Smooth muscle cell (in vitro differentiated cells): ENCODE measurements at regions not wholly inside any gene's neighbourhood (a gene's known extent, or its start where the extent isn't known, plus 50 kb on each side); places are given as distances from the start of the nearest gene placed in this dataset.
A peak's percentile ranks its signal among the peaks of the same experiment; 100 is the strongest.

Source experiments
- DNase-seq: peaks from one replicate; lab custom pipeline; 2025; ENCODE audit not compliant: unreplicated experiment; lab: John Stamatoyannopoulos, UW
- H2AFZ ChIP-seq: fragments of 200-600 bp; sonication (generic); 2 replicates; pipeline ENCODE4 v1.6.0; 2016; ENCODE audit warnings: antibody characterized with exemption, low read depth, mild to moderate bottlenecking
- H3F3A ChIP-seq: fragments of 200-600 bp; sonication (generic); 2 replicates; pipeline ENCODE4 v1.6.0; 2017; ENCODE audit warnings: antibody characterized with exemption, low read depth
- H3K27ac ChIP-seq: fragments of 200-600 bp; sonication (generic); 2 replicates; pipeline ENCODE4 v1.5.1; 2016; ENCODE audit warnings: low read depth, mild to moderate bottlenecking
- H3K27me3 ChIP-seq: fragments of 200-600 bp; sonication (generic); 2 replicates; pipeline ENCODE4 v1.6.1; 2016; ENCODE audit warnings: low read depth, mild to moderate bottlenecking
- H3K36me3 ChIP-seq: fragments of 200-600 bp; sonication (generic); 2 replicates; pipeline ENCODE4 v1.5.1; 2016; ENCODE audit warnings: low read depth
- H3K4me1 ChIP-seq: fragments of 200-600 bp; sonication (generic); 2 replicates; pipeline ENCODE4 v1.5.1; 2016; ENCODE audit warnings: low read depth
- H3K4me2 ChIP-seq: fragments of 200-600 bp; sonication (generic); 2 replicates; pipeline ENCODE4 v1.6.0; 2016; ENCODE audit warnings: mild to moderate bottlenecking
- H3K4me3 ChIP-seq: fragments of 200-600 bp; sonication (generic); 2 replicates; pipeline ENCODE4 v1.5.1; 2016; ENCODE audit warnings: mild to moderate bottlenecking
- H3K79me2 ChIP-seq: fragments of 200-600 bp; sonication (generic); 2 replicates; pipeline ENCODE4 v1.6.0; 2016; ENCODE audit warnings: low read depth, mild to moderate bottlenecking
- H3K9ac ChIP-seq: fragments of 200-600 bp; sonication (generic); 2 replicates; pipeline ENCODE4 v1.6.0; 2016; ENCODE audit warnings: low read depth
- H3K9me3 ChIP-seq: fragments of 200-600 bp; sonication (generic); replicated peaks from 2 replicates; pipeline ENCODE4 v1.5.1; 2016; ENCODE audit warnings: low read depth
- H4K20me1 ChIP-seq: fragments of 200-600 bp; sonication (generic); 2 replicates; pipeline ENCODE4 v1.6.0; 2016; ENCODE audit warnings: low read depth
- CTCF ChIP-seq: fragments of 200-600 bp; sonication (generic); IDR thresholded peaks from 2 replicates; pipeline ENCODE4 v1.5.1; 2017; ENCODE audit warnings: borderline replicate concordance, mild to moderate bottlenecking, antibody characterized with exemption; ENCODE audit not compliant: insufficient read depth, poor library complexity, severe bottlenecking
- WGBS: methylation state at CpG from one replicate; pipeline ENCODE4 v1.1.7; 2016; ENCODE audit warnings: low lambda C conversion rate; 5-methylcytosine and 5-hydroxymethylcytosine counted together

- H3K27ac ChIP-seq = peak overlapping the region; percentile 99
These were observed 150.7 kb downstream of the TOMM20 start for GRCh38 chr1:234977875-234978396.

DNA sequence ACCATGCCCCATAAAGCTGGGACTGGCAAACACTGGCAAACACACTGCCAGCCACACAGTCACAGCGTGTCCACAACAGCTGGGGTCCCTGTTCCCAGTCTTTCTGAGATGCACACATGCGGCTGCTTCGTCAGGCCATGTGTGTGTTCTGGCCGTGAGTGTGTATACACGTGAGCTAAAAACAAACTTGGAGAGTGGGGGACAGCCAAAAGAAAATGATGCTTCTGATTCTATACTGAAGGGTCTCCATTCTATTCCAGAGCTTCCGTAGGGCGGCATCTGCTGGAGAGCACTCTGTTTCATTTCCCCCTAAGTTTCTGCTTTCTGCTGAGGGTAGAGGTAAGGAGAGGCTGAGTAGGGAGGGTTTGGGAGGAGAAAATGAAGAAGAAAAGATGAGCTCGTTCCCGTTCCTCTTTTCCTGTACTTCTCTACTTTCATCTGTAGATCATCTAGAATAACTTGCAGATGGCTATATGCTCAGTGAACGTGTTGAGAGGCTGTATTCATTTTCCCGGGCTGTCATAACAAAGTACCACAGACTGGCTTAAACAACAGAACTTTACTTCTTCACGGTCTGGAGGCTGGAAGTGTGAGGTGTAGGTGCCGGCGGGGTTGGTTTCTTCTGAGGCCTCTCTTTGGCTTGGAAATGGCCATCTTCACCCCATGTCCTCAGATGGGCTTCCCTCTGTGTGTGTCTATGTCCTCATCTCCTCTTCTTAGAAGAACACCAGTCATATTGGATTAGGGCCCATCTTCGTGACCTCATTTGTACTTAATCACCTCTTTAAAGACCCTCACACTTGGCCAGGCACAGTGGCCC, 151.6 kb downstream of the TOMM20 start:
- Histone ChIP-seq H3K9me3 (no peaks in the 10 kb centered on the region), H3K27ac (peak overlapping the region; percentile 99), H3F3A (peaks cover 51% of the 10 kb centered on the region), H3K4me2 (no peak overlapping the region), H3K9ac (no peak overlapping the region), H3K79me2 (no peaks in the 10 kb centered on the region), H4K20me1 (no peaks in the 10 kb centered on the region), H3K36me3 (no peaks in the 10 kb centered on the region), H3K4me3 (no peak overlapping the region), H3K27me3 (no peaks in the 10 kb centered on the region), H2AFZ (no peak overlapping the region), H3K4me1 (peaks cover 27% of the 10 kb centered on the region)
- 90% methylated on average over 15 of the region's 15 CpGs for WGBS
- no peak for DNase-seq
- TF ChIP-seq CTCF = no peak

More at GRCh38 chr1:234977875-234978396, 150.7 kb downstream of the TOMM20 start:
- Histone ChIP-seq H3F3A (peaks cover 45% of the 10 kb centered on the region), H3K27me3 (no peaks in the 10 kb centered on the region), H4K20me1 (no peaks in the 10 kb centered on the region), H3K4me1 (peaks cover 22% of the 10 kb centered on the region), H3K9me3 (no peaks in the 10 kb centered on the region), H3K36me3 (no peaks in the 10 kb centered on the region), H2AFZ (no peak overlapping the region), H3K4me2 (no peak overlapping the region), H3K79me2 (no peaks in the 10 kb centered on the region), H3K9ac (peak overlapping the region; percentile 53), H3K4me3 (no peak overlapping the region)
- DNase-seq = no peak
- TF ChIP-seq CTCF = no peak
- 69% methylated on average over 7 of the region's 7 CpGs for WGBS

GRCh38 chr1:234975941-234976860, 152.4 kb downstream of the TOMM20 start:
- Histone ChIP-seq H3K9me3 (no peaks in the 10 kb centered on the region), H3F3A (peaks cover 42% of the 10 kb centered on the region), H3K9ac (peak overlapping the region; percentile 47), H3K4me2 (peak overlapping the region; percentile 36), H3K27ac (peak overlapping the region; percentile 99), H3K27me3 (no peaks in the 10 kb centered on the region), H4K20me1 (no peaks in the 10 kb centered on the region), H3K36me3 (no peaks in the 10 kb centered on the region), H3K4me3 (no peak overlapping the region), H3K4me1 (peaks cover 33% of the 10 kb centered on the region), H3K79me2 (no peaks in the 10 kb centered on the region), H2AFZ (no peak overlapping the region)
- 63% methylated on average over 11 of the region's 11 CpGs for WGBS
- TF ChIP-seq CTCF = no peak
- no peak for DNase-seq
